WTC11 (cell line): ENCODE measurements at regions not wholly inside any gene's neighbourhood (a gene's known extent, or its start where the extent isn't known, plus 50 kb on each side); places are given as distances from the start of the nearest gene placed in this dataset.

ENCODE experiments used
- ATAC-seq: fragments of 200-7000 bp; cut with Tn5 transposase; 2 replicates; pipeline ENCODE4 v1.10.0; 2021; ENCODE audit warnings: mild to moderate bottlenecking, moderate library complexity
- CTCF ChIA-PET: fragments of 300-600 bp; sonication (Branson Sonifier 250); formaldehyde crosslinking; loops from one replicate; lab custom pipeline; 2021; ENCODE audit warnings: antibody characterized with exemption; lab: Charles Lee
- POLR2A ChIA-PET: fragments of 350-600 bp; sonication (Branson Sonifier 250); formaldehyde crosslinking; loops from one replicate; lab custom pipeline; 2021; ENCODE audit warnings: antibody characterized with exemption; lab: Charles Lee
- DNase-seq: peaks from one replicate; pipeline ENCODE4 v3.0.0; 2021; ENCODE audit warnings: low spot score
- H3K27ac Mint-ChIP-seq: 2 replicates; pipeline ENCODE4 v1.8.0; 2021; ENCODE audit warnings: mixed read lengths
- H3K27me3 Mint-ChIP-seq: 2 replicates; pipeline ENCODE4 v1.8.0; 2021; ENCODE audit warnings: low read depth, mild to moderate bottlenecking, moderate library complexity, mixed read lengths
- H3K36me3 Mint-ChIP-seq: 2 replicates; pipeline ENCODE4 v1.8.0; 2021; ENCODE audit warnings: mixed read lengths
- H3K4me1 Mint-ChIP-seq: 2 replicates; pipeline ENCODE4 v1.8.0; 2022; ENCODE audit warnings: mixed read lengths
- H3K4me3 Mint-ChIP-seq: 2 replicates; pipeline ENCODE4 v1.8.0; 2021; ENCODE audit warnings: mild to moderate bottlenecking, moderate library complexity, mixed read lengths
- H3K9me3 Mint-ChIP-seq: 2 replicates; pipeline ENCODE4 v1.8.0; 2021; ENCODE audit warnings: mixed read lengths
- AFF4 ChIP-seq: sonication (generic); formaldehyde crosslinking; IDR thresholded peaks from 2 replicates; pipeline ENCODE4 v1.8.1; 2023; ENCODE audit warnings: mild to moderate bottlenecking, missing genetic modification reagents, borderline replicate concordance
- ATF6 ChIP-seq: sonication (generic); formaldehyde crosslinking; IDR thresholded peaks from 2 replicates; pipeline ENCODE4 v1.8.1; 2023; ENCODE audit warnings: mild to moderate bottlenecking, missing genetic modification reagents
- CBFB ChIP-seq: sonication (generic); formaldehyde crosslinking; IDR thresholded peaks from 2 replicates; pipeline ENCODE4 v1.8.1; 2022; ENCODE audit warnings: mild to moderate bottlenecking, low read depth, missing genetic modification reagents
- CREB1 ChIP-seq: sonication (generic); formaldehyde crosslinking; IDR thresholded peaks from 2 replicates; pipeline ENCODE4 v1.8.0; 2023; ENCODE audit warnings: mild to moderate bottlenecking, missing genetic modification reagents
- E2F4 ChIP-seq: sonication (generic); formaldehyde crosslinking; IDR thresholded peaks from 2 replicates; pipeline ENCODE4 v1.8.1; 2022; ENCODE audit warnings: low read depth, mild to moderate bottlenecking, moderate library complexity, missing genetic modification reagents, borderline replicate concordance
- ERG ChIP-seq: fragments of 250-450 bp; sonication (Bioruptor Pico); IDR thresholded peaks from 2 replicates; pipeline ENCODE4 v1.8.0; 2021; ENCODE audit warnings: mild to moderate bottlenecking
- FOXP4 ChIP-seq: sonication (generic); formaldehyde crosslinking; IDR thresholded peaks from 2 replicates; pipeline ENCODE4 v1.8.0; 2022; ENCODE audit warnings: mild to moderate bottlenecking, missing genetic modification reagents
- GABPB1 ChIP-seq: sonication (generic); formaldehyde crosslinking; IDR thresholded peaks from 2 replicates; pipeline ENCODE4 v1.8.1; 2023; ENCODE audit warnings: mild to moderate bottlenecking, missing genetic modification reagents
- GRHL2 ChIP-seq: fragments of 250-450 bp; sonication (Bioruptor Pico); IDR thresholded peaks from 2 replicates; pipeline ENCODE4 v1.8.0; 2022; ENCODE audit warnings: mild to moderate bottlenecking, moderate library complexity; ENCODE audit not compliant: insufficient replicate concordance, severe bottlenecking
- GTF2I ChIP-seq: fragments of 250-450 bp; sonication (Bioruptor Pico); conservative IDR thresholded peaks from 2 replicates; pipeline ENCODE4 v1.4.0; 2021; ENCODE audit warnings: mild to moderate bottlenecking
- MYBL2 ChIP-seq: sonication (generic); formaldehyde crosslinking; IDR thresholded peaks from 2 replicates; pipeline ENCODE4 v1.8.1; 2023; ENCODE audit warnings: mild to moderate bottlenecking, moderate library complexity, missing genetic modification reagents
- NFYB ChIP-seq: sonication (generic); formaldehyde crosslinking; conservative IDR thresholded peaks from 2 replicates; pipeline ENCODE4 v1.8.0; 2022; ENCODE audit warnings: low read depth, missing genetic modification reagents
- NR3C1 ChIP-seq: sonication (generic); formaldehyde crosslinking; conservative IDR thresholded peaks from 2 replicates; pipeline ENCODE4 v1.8.1; 2023; ENCODE audit warnings: low read depth, mild to moderate bottlenecking, missing genetic modification reagents
- RORB ChIP-seq: fragments of 250-450 bp; sonication (Bioruptor Pico); IDR thresholded peaks from 2 replicates; pipeline ENCODE4 v1.9.0; 2021; ENCODE audit warnings: mild to moderate bottlenecking
- SMAD4 ChIP-seq: sonication (generic); formaldehyde crosslinking; IDR thresholded peaks from 2 replicates; pipeline ENCODE4 v1.8.0; 2022; ENCODE audit warnings: mild to moderate bottlenecking, missing genetic modification reagents
- TEAD1 ChIP-seq: sonication (generic); formaldehyde crosslinking; IDR thresholded peaks from 2 replicates; pipeline ENCODE4 v1.8.0; 2022; ENCODE audit warnings: mild to moderate bottlenecking, missing genetic modification reagents
- TP53 ChIP-seq: sonication (generic); formaldehyde crosslinking; IDR thresholded peaks from 2 replicates; pipeline ENCODE4 v1.8.1; 2023; ENCODE audit warnings: mild to moderate bottlenecking, missing genetic modification reagents
- USF1 ChIP-seq: sonication (generic); formaldehyde crosslinking; IDR thresholded peaks from 2 replicates; pipeline ENCODE4 v1.8.0; 2022; ENCODE audit warnings: mild to moderate bottlenecking, missing genetic modification reagents
- USF2 ChIP-seq: sonication (generic); formaldehyde crosslinking; IDR thresholded peaks from 2 replicates; pipeline ENCODE4 v1.8.1; 2023; ENCODE audit warnings: mild to moderate bottlenecking, missing genetic modification reagents, moderate library complexity
- ZBTB43 ChIP-seq: sonication (generic); formaldehyde crosslinking; IDR thresholded peaks from 2 replicates; pipeline ENCODE4 v1.8.1; 2023; ENCODE audit warnings: mild to moderate bottlenecking, missing genetic modification reagents
- ZNF396 ChIP-seq: fragments of 250-450 bp; sonication (Bioruptor Pico); IDR thresholded peaks from 2 replicates; pipeline ENCODE4 v1.8.0; 2021; ENCODE audit warnings: mild to moderate bottlenecking, moderate library complexity, borderline replicate concordance

GRCh38 chr1:219858980-219859379 lies 69.4 kb downstream of the SLC30A10 start:
- H3K36me3 Mint-ChIP-seq, result peaks cover 6% of the 10 kb centered on the region
- H3K4me1 Mint-ChIP-seq, result peaks cover 6% of the 10 kb centered on the region; the same call in 1 of the 2 replicates
- ChIA-PET CTCF (no interaction called here), POLR2A (no interaction called here)
- H3K4me3 Mint-ChIP-seq, result no peak overlapping the region
- DNase-seq (no peak), ATAC-seq (no peak)
- H3K9me3 Mint-ChIP-seq, result peaks cover 15% of the 10 kb centered on the region
- H3K27me3 Mint-ChIP-seq, result peaks cover 31% of the 10 kb centered on the region
- TF ChIP-seq GABPB1 (CRISPR knock-in tag) (no peak), AFF4 (no peak), GRHL2 (CRISPR knock-in tag) (no peak), USF2 (no peak), TEAD1 (CRISPR knock-in tag) (no peak), FOXP4 (CRISPR knock-in tag) (no peak), E2F4 (CRISPR knock-in tag) (no peak), ZNF396 (CRISPR knock-in tag) (no peak), CREB1 (CRISPR knock-in tag) (no peak), NR3C1 (CRISPR knock-in tag) (no peak), ATF6 (CRISPR knock-in tag) (no peak), TP53 (no peak)
- no peak overlapping the region for H3K27ac Mint-ChIP-seq

- Mint-ChIP-seq H3K36me3 (no peaks in the 10 kb centered on the region), H3K9me3 (no peaks in the 10 kb centered on the region), H3K4me1 (no peaks in the 10 kb centered on the region), H3K4me3 (no peak overlapping the region), H3K27me3 (peaks cover 5% of the 10 kb centered on the region; the same call in 1 of the 2 replicates), H3K27ac (no peak overlapping the region)
- ATAC-seq (no peak), DNase-seq (no peak)
- ChIA-PET CTCF (no interaction called here), POLR2A (no interaction called here)
- TF ChIP-seq GTF2I (no peak), SMAD4 (CRISPR knock-in tag) (no peak), ERG (CRISPR knock-in tag) (no peak), RORB (CRISPR knock-in tag) (no peak), USF1 (CRISPR knock-in tag) (no peak), MYBL2 (CRISPR knock-in tag) (no peak), NFYB (CRISPR knock-in tag) (no peak), E2F4 (CRISPR knock-in tag) (no peak), ZBTB43 (CRISPR knock-in tag) (no peak), CBFB (CRISPR knock-in tag) (no peak)
Observed at GRCh38 chr1:219847215-219847855, 81.0 kb downstream of the SLC30A10 start.
